ENCODE measurements at regions not wholly inside any gene's neighbourhood (a gene's known extent, or its start where the extent isn't known, plus 50 kb on each side); places are given as distances from the start of the nearest gene placed in this dataset.
"Not testable (repeated sequence)": the region's sequence is repeated elsewhere in the genome, so short reads cannot be mapped to it uniquely, and the experiment has no call there.

DNA sequence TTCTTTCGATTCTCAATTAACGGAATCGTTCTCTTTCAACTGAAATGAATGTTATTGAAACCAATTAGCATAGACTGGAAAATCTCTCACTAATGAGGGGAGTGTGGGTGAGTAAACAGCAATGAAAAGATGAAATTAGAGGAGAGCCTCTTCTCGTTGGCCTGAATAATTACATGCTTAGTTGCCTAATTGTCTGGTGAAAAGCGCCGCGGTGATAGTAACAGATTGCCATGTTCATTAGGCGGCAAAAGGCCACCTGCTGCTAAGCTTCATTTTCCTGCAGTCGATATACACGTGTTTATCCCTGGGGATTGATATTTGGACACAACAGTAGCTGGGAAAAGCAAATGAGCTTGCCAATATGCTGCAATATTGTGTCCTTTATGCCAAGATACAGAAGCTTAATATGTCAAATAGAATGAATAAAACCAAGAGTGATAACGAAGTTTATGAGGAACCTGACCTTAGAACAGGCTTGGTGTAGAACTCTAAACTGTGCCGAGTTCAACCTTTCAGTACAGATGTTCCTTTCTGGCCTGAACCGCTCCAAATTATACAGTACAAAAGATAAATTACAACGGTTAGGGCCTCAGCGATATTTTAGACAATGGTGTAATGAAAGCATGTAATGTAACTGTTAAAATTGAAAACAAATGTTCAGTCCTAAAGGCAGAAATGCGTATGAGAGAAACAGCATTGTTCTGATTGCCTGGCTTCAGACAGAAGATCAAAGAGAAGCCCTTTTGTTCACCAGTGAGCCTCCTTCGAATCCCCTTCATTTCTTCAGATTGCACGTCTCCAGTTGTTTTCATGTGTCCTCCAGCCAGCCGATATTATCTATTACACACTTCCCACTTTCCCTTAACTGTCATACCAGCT lies 185.2 kb downstream of the SHOX2 start:
- no peak for DNase-seq (ENCODE audit: low read depth)

- no peak for DNase-seq (ENCODE audit: low read depth)
These were observed 186.8 kb downstream of the SHOX2 start for GRCh38 chr3:157919319-157919887.

GRCh38 chr3:157918402-157918801 lies 187.8 kb downstream of the SHOX2 start:
- DNase-seq (ENCODE audit: low read depth), result no peak

DNA sequence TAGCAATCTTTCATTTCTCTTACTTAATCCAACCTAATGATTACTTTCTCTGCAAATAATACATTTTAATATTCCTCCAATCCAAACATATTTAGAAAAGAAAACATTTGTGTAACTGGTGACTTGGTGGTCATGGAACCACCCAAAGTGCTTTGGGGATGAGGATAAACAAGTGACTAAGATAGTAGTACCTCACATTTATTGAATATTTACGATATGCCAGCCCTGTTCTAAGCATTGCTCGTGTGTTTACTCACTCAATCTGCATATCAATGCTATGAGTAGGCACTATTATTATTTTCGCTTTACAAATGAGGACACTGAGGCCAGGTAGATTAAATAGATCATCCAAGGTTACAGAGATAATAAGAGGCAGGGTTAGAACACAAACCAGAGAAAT lies 189.5 kb downstream of the SHOX2 start:
- DNase-seq (ENCODE audit: low read depth), result no peak

- no peak for DNase-seq (ENCODE audit: low read depth)
These were observed 191.3 kb downstream of the SHOX2 start for GRCh38 chr3:157914882-157915281.

DNA sequence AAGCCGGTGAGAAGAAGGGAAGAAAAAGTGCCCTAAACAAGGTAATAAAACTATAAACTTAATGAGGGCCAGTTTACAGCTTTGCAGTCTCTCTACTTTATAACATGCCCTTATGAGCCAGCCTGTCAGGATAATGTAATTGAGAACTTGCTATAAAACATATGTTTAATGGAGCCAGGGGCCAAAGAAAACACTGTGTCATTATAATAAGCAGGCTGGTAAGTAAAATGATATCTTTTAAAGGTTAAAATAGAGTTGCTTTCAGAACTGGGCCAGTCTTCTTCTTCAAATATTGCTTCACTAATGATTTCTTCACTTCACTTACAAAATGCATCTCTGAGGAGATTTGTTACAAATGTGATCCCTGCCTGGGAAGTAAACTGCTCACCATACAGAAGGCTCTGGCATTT lies 192.5 kb downstream of the SHOX2 start:
- DNase-seq (ENCODE audit: low read depth), result no peak

GRCh38 chr3:157912514-157913451 lies 193.4 kb downstream of the SHOX2 start:
- no peak for DNase-seq (ENCODE audit: low read depth)

DNA sequence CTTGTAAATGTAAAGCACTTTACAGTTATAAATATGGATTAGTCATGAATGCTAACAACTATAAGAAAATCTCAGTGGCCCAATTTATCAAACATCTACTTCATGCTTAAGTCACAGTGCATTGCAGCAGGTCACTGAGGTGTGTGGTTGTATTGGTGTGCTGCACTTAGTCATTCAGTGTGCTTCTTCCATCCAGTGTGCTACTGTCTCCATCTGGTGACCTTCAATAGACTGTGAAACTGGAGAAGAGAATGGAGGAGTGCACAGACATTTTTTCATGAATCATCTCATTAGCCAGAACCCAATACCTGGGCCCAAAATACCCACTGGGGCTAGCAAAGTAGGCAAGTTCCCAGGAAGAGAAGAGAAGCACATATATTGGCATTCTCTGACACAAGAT lies 199.6 kb downstream of the SHOX2 start:
- no peak for DNase-seq (ENCODE audit: low read depth)

DNA sequence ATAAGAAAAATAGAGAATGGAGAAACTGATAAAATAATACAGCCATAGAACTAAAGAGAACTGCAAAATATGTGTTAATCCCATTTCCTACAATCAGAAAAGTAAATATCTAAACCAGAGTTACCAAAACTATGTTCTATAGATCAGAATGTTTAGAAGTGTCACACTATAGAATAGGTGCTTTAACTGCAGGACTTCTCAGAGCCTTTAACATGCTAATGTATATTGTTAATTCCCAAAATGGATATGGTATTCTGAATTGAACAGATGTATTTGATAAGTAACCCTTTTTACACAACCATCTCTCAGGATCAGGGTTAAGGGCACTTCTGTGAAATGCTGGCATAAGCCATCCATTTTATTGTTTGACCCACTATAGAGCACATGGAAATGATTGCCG lies 200.3 kb downstream of the SHOX2 start:
- DNase-seq (ENCODE audit: low read depth), result no peak

GRCh38 chr3:157902680-157903079 lies 203.5 kb downstream of the SHOX2 start:
- not testable (repeated sequence) for DNase-seq (ENCODE audit: low read depth)

- no peak for DNase-seq (ENCODE audit: low read depth)
These were observed 218.2 kb downstream of the SHOX2 start for GRCh38 chr3:157888040-157888439.

DNA sequence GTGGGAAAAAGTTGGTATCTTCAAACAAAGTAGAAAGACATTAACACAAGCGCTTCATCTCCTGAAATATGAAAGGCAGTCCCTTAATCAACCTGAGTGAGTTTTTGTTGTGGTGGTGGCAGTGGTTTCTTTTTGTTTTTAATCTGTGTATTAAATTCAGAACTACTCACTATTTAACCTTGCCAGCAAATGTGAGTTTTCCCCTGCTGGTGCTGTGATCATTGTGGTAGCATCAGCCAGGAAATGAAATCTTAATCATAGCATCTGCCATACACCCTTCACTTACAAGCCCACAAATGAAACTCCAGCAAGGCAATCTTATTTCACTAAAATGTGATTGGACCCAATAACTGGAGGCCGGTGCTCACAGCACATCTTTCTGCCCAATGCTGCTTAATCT lies 229.7 kb downstream of the SHOX2 start:
- no peak for DNase-seq (ENCODE audit: low read depth)

GRCh38 chr3:157872902-157873301 lies 233.3 kb downstream of the SHOX2 start:
- no peak for DNase-seq (ENCODE audit: low read depth)

GRCh38 chr3:157871838-157872460 lies 234.3 kb downstream of the SHOX2 start:
- no peak for DNase-seq (ENCODE audit: low read depth)

- DNase-seq (ENCODE audit: low read depth), result no peak
These were observed 235.0 kb downstream of the SHOX2 start for GRCh38 chr3:157871248-157871647.

GRCh38 chr3:157868946-157869345 lies 237.3 kb downstream of the SHOX2 start:
- DNase-seq (ENCODE audit: low read depth), result no peak

GRCh38 chr3:157868196-157868595 lies 238.0 kb downstream of the SHOX2 start:
- DNase-seq (ENCODE audit: low read depth), result no peak

DNA sequence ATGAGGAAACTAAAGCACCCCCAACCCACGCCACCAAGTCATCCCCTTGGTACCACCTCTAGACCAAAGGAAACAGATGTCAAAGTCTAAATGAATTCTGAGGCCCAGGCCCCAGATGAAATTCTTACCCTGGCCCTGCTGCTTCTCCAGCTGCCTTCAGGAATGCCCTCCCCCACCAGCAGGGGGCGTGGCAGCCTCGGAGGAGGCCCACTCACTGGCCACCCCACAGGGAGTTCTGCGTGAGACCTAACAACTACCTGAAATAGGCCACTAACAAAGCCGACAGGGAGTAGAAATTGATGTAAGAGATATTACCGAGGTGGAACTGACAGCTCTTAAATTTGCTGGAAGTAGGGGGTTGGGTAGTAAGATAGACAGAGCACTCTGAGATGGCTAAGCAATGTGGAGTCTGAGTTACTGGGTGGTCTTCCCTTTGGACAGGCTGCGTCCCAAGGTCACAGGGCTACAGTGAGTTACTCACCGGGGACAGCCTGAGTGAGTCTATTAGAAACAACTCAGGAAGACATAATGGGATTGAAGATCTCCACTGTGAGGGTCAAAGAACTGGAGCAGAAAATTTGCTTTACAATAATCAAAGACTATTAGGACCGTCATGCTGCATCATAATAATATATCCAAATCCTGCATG lies 240.7 kb downstream of the SHOX2 start:
- no peak for DNase-seq (ENCODE audit: low read depth)

- DNase-seq (ENCODE audit: low read depth), result no peak
These were observed 245.0 kb downstream of the SHOX2 start for GRCh38 chr3:157861076-157861765.

DNA sequence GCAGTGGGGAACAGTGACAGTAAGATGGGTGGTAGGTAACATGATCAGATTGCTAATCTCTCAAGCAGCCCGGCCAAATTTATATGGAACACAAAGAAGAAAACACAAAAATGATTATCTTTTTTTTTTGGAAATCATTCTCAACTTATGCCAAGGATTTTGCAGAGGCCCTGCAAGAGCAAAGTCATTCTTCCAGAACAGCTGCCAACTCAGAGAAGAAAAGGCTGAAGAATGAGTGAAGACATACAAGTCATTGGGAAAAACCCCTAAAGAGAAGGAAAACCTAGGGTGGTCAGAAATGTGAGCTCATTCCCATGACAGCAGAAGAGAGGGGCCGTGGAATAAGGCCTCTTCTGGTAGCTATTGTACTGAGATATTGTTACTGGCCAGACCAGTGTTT lies 246.7 kb downstream of the SHOX2 start:
- no peak for DNase-seq (ENCODE audit: low read depth)

GRCh38 chr3:157858821-157859220 lies 247.4 kb downstream of the SHOX2 start:
- DNase-seq (ENCODE audit: low read depth), result no peak

Measured in stimulated activated CD8-positive, alpha-beta memory T cell treated with anti-CD3 and anti-CD28 coated beads, Interleukin-15, amount 100 ng/mL, for 1 hour (primary cell).